Central memory CD8-positive, alpha-beta T cell (primary cell): ENCODE measurements at regions not wholly inside any gene's neighbourhood (a gene's known extent, or its start where the extent isn't known, plus 50 kb on each side); places are given as distances from the start of the nearest gene placed in this dataset.

Source experiments
- ATAC-seq: fragments of 150-1000 bp; cut with Tn5 transposase; replicated peaks from 2 replicates; pipeline ENCODE4 v1.10.0; 2022; ENCODE audit warnings: mild to moderate bottlenecking, moderate FRiP score, moderate number of reproducible peaks; ENCODE audit not compliant: poor library complexity, severe bottlenecking; ENCODE audit errors: extremely low read depth
- DNase-seq, 2 donors: peaks; one replicate each; pipeline ENCODE4 v3.0.0; 2021; ENCODE audit warnings: low spot score in 2 of 2
- H3K27ac Mint-ChIP-seq: one replicate; pipeline ENCODE4 v1.8.0; 2022; ENCODE audit warnings: low read depth, mild to moderate bottlenecking, moderate library complexity, mixed read lengths
- H3K27me3 Mint-ChIP-seq: one replicate; pipeline ENCODE4 v1.8.0; 2022; ENCODE audit warnings: mixed read lengths
- H3K36me3 Mint-ChIP-seq: one replicate; pipeline ENCODE4 v1.8.0; 2022; ENCODE audit warnings: mild to moderate bottlenecking, moderate library complexity, mixed read lengths; ENCODE audit not compliant: insufficient read depth
- H3K4me1 Mint-ChIP-seq: one replicate; pipeline ENCODE4 v1.8.0; 2022; ENCODE audit warnings: mixed read lengths
- H3K4me3 Mint-ChIP-seq: one replicate; pipeline ENCODE4 v1.8.0; 2022; ENCODE audit warnings: mild to moderate bottlenecking, moderate library complexity, mixed read lengths
- H3K9me3 Mint-ChIP-seq: one replicate; pipeline ENCODE4 v1.8.0; 2022; ENCODE audit warnings: mixed read lengths

- no peaks in the 10 kb centered on the region for H3K36me3 Mint-ChIP-seq
- no peak overlapping the region for H3K4me3 Mint-ChIP-seq
- H3K4me1 Mint-ChIP-seq = peaks cover 12% of the 10 kb centered on the region
- ATAC-seq (no peak), DNase-seq (no peak)
- H3K9me3 Mint-ChIP-seq = no peaks in the 10 kb centered on the region
- peaks cover 64% of the 10 kb centered on the region for H3K27me3 Mint-ChIP-seq
- H3K27ac Mint-ChIP-seq = no peak overlapping the region
These were observed 66.3 kb upstream of the TRIM2 start for GRCh38 chr4:153137677-153138630.

GRCh38 chr4:153138736-153139135, 65.5 kb upstream of the TRIM2 start:
- ATAC-seq = no peak
- H3K27ac Mint-ChIP-seq = no peak overlapping the region
- H3K36me3 Mint-ChIP-seq = no peaks in the 10 kb centered on the region
- no peak for DNase-seq
- H3K4me1 Mint-ChIP-seq = peaks cover 8% of the 10 kb centered on the region
- no peaks in the 10 kb centered on the region for H3K9me3 Mint-ChIP-seq
- no peak overlapping the region for H3K4me3 Mint-ChIP-seq
- peaks cover 60% of the 10 kb centered on the region for H3K27me3 Mint-ChIP-seq

- peaks cover 44% of the 10 kb centered on the region for H3K27me3 Mint-ChIP-seq
- ATAC-seq (no peak), DNase-seq (no peak)
- no peaks in the 10 kb centered on the region for H3K36me3 Mint-ChIP-seq
- no peaks in the 10 kb centered on the region for H3K4me1 Mint-ChIP-seq
- no peaks in the 10 kb centered on the region for H3K9me3 Mint-ChIP-seq
- H3K27ac Mint-ChIP-seq = no peak overlapping the region
- no peak overlapping the region for H3K4me3 Mint-ChIP-seq
These were observed 63.9 kb upstream of the TRIM2 start for GRCh38 chr4:153140294-153140693.

DNA sequence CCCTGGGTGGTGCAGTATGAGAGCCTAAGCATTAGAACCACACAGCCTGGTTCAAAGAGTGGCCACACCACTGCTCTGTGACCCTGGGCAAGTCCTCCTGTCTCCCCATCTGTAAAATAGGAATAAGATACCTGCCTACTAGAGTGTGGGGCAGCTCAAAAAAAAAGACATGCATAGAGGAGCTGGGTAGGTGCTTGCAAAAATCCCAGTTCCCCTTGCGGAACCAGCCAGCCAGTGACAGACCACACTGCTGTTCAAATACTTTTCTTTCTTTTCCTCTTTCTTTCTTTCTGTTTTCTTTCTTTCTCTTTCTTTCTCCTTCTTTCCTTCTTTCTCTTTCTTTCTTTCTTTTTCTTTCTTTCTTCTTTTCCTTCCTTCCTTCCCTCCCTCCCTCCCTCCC, 63.0 kb upstream of the TRIM2 start:
- Mint-ChIP-seq H3K27me3 (peaks cover 42% of the 10 kb centered on the region), H3K27ac (no peak overlapping the region), H3K4me3 (no peak overlapping the region), H3K9me3 (no peaks in the 10 kb centered on the region), H3K36me3 (no peaks in the 10 kb centered on the region), H3K4me1 (no peaks in the 10 kb centered on the region)
- DNase-seq (no peak), ATAC-seq (no peak)

- Mint-ChIP-seq H3K4me3 (no peak overlapping the region), H3K9me3 (no peaks in the 10 kb centered on the region), H3K36me3 (no peaks in the 10 kb centered on the region), H3K27me3 (peaks cover 36% of the 10 kb centered on the region), H3K4me1 (no peaks in the 10 kb centered on the region), H3K27ac (no peak overlapping the region)
- DNase-seq (no peak), ATAC-seq (no peak)
These were observed 61.4 kb upstream of the TRIM2 start for GRCh38 chr4:153142700-153143438.

- DNase-seq = no peak
- H3K9me3 Mint-ChIP-seq = no peaks in the 10 kb centered on the region
- peaks cover 33% of the 10 kb centered on the region for H3K27me3 Mint-ChIP-seq
- no peak overlapping the region for H3K27ac Mint-ChIP-seq
- ATAC-seq = no peak
- H3K4me1 Mint-ChIP-seq = no peaks in the 10 kb centered on the region
- no peak overlapping the region for H3K4me3 Mint-ChIP-seq
- no peaks in the 10 kb centered on the region for H3K36me3 Mint-ChIP-seq
These were observed 60.5 kb upstream of the TRIM2 start for GRCh38 chr4:153143527-153144348.

- no peak overlapping the region for H3K4me3 Mint-ChIP-seq
- no peaks in the 10 kb centered on the region for H3K4me1 Mint-ChIP-seq
- H3K27me3 Mint-ChIP-seq = peaks cover 32% of the 10 kb centered on the region
- H3K36me3 Mint-ChIP-seq = no peaks in the 10 kb centered on the region
- DNase-seq (no peak), ATAC-seq (no peak)
- H3K9me3 Mint-ChIP-seq = no peaks in the 10 kb centered on the region
- no peak overlapping the region for H3K27ac Mint-ChIP-seq
These were observed 58.2 kb upstream of the TRIM2 start for GRCh38 chr4:153146031-153146430.

GRCh38 chr4:153146961-153147360, 57.3 kb upstream of the TRIM2 start:
- Mint-ChIP-seq H3K4me1 (peaks cover 3% of the 10 kb centered on the region), H3K4me3 (no peak overlapping the region), H3K27me3 (peaks cover 36% of the 10 kb centered on the region), H3K9me3 (no peaks in the 10 kb centered on the region), H3K27ac (no peak overlapping the region), H3K36me3 (no peaks in the 10 kb centered on the region)
- ATAC-seq (no peak), DNase-seq (no peak)

GRCh38 chr4:153148791-153149190, 55.5 kb upstream of the TRIM2 start:
- Mint-ChIP-seq H3K9me3 (no peaks in the 10 kb centered on the region), H3K27me3 (peaks cover 49% of the 10 kb centered on the region), H3K36me3 (peaks cover 3% of the 10 kb centered on the region), H3K4me1 (peaks cover 17% of the 10 kb centered on the region), H3K27ac (no peak overlapping the region), H3K4me3 (no peak overlapping the region)
- ATAC-seq = no peak
- no peak for DNase-seq

DNA sequence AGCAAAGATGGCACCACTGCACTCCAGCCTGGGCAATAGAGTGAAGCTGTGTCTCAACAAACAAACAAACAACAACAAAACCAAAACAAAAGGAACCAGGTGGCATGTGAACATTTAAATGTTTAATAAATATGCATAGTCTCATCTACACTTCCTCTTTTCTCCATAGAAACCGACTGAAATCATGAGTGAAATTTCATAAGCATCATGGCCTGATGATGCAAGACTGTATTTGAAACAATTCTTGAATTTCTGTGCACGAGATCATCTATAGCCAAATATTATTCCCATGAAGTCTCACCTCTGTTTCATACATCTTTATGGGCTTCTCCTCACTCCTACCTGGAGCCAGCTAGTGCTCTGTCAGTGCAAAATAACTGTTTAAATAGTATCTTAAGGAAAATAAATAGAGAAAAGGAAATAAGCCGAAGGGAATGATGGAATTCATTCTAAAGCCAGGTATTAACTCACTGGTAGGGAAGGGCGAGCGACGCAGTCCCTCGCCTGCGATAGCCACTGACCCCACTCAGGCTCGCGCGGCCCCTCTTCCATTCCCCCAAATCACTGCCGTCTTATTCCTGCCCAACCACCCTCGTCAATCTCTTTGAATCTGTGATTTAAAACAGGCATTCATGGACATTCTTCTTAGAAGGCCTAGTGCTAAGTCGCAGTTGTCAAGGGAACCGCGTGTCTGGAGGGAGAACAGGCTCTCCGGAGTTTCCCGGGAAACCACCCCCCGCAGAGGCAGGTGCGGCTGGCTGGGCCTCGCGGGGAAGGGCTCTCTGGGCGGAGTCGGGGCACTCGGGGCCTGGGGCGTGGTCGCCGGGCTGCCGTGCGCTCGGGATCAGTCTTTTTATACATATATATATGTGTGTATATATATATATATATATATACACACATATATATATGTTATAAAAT, 52.4 kb upstream of the TRIM2 start:
- Mint-ChIP-seq H3K27ac (no peak overlapping the region), H3K9me3 (no peaks in the 10 kb centered on the region), H3K36me3 (peaks cover 3% of the 10 kb centered on the region), H3K4me1 (peaks cover 22% of the 10 kb centered on the region), H3K4me3 (peak overlapping the region; percentile 82), H3K27me3 (peaks cover 76% of the 10 kb centered on the region)
- DNase-seq = no peak
- no peak for ATAC-seq

DNA sequence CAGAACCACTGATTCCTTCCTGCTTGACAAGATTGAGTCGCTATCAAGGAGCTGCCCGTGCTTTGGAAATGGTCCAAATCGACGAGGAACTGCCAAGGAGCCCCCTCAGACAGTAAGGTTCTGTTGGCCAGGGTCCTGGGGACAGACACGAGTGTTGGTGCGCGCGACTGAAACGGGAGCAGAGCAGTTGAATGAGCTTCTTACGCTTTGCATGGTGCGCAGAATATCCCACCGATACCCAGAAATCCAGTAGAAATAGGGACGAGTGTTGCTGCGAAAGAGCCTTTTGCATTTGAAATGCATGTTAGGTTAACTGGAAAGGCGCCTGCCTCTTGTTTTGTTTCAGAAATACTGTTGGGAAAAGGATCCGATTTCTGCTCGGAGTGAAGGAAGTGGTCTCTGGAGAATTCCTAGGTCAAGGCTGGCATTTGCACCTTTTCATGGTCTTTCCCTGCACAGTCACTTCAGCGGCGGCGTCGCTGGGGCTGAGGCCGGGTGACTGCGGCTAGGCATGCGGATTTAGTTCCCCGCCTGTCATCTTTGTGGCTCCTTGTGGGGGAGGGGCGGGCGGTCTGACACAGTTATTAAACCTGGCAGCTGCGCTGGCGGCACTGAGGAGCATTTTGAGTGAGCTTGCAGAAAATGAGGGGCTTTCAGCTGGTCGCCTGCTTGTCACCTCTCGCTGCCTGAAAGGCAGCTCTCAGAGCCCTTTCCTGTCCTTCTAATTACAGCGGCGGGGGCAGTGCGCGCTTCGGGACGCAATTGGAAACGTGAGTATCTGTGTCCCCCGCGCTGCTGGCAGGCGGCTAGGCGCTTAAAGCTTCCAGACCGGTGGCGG, 51.5 kb upstream of the TRIM2 start:
- Mint-ChIP-seq H3K4me3 (peak overlapping the region; percentile 82), H3K27me3 (peaks cover 77% of the 10 kb centered on the region), H3K9me3 (no peaks in the 10 kb centered on the region), H3K36me3 (peaks cover 3% of the 10 kb centered on the region), H3K27ac (peak overlapping the region; percentile 16), H3K4me1 (peaks cover 22% of the 10 kb centered on the region)
- ATAC-seq = peak; percentile 25
- DNase-seq = peak in 1 of 2 donors; percentile 17
